NCI-H460 (cell line): ENCODE measurements at regions not wholly inside any gene's neighbourhood (a gene's known extent, or its start where the extent isn't known, plus 50 kb on each side); places are given as distances from the start of the nearest gene placed in this dataset.

Source experiments
- DNase-seq: peaks from one replicate; pipeline ENCODE4 v3.0.0-alpha.2; 2016; ENCODE audit warnings: low read depth; ENCODE audit errors: extremely low read depth

- no peak for DNase-seq
Measured at GRCh38 chr22:48740086-48740730, 1087.5 kb downstream of the BRD1 start.

DNA sequence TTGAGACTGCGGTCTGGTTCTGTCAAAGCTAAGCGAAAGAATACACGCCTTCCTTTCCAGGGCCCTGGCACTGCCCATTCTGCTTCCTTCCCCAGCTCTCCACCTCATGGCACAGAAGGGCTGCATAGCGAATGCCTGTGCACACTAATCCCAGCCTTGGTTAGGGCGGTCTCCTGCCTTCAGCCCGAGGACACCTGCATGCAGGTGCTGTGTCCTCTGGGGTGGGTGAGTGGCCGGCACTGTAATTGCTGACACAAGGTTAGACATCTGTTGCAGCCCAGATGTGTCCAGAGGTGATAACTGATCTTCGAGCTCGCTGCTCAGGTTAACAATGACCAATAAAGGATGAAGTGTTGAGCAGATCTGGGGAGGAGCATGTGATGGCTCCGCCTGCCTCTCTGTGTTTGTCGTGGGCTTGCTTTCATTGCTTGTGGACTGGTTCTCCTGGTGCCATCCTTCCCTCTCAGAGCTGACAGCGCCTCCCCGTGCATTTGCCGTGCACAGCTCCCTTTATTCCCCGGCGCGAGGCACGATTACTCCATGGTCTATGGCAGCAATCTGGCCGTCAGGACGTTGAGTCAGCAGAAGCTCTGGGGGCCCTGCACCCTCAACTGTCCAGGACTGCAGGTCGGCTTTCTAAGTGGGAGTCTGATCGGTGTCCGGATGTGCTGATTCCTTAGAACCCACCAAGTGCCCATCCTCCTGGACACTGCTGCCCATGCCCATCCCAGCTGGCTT is 1088.2 kb downstream of the BRD1 start:
- DNase-seq, result no peak

- DNase-seq, result no peak
Measured at GRCh38 chr22:48738204-48738980, 1089.3 kb downstream of the BRD1 start.

GRCh38 chr22:48737461-48738203 is 1090.0 kb downstream of the BRD1 start:
- no peak for DNase-seq

DNA sequence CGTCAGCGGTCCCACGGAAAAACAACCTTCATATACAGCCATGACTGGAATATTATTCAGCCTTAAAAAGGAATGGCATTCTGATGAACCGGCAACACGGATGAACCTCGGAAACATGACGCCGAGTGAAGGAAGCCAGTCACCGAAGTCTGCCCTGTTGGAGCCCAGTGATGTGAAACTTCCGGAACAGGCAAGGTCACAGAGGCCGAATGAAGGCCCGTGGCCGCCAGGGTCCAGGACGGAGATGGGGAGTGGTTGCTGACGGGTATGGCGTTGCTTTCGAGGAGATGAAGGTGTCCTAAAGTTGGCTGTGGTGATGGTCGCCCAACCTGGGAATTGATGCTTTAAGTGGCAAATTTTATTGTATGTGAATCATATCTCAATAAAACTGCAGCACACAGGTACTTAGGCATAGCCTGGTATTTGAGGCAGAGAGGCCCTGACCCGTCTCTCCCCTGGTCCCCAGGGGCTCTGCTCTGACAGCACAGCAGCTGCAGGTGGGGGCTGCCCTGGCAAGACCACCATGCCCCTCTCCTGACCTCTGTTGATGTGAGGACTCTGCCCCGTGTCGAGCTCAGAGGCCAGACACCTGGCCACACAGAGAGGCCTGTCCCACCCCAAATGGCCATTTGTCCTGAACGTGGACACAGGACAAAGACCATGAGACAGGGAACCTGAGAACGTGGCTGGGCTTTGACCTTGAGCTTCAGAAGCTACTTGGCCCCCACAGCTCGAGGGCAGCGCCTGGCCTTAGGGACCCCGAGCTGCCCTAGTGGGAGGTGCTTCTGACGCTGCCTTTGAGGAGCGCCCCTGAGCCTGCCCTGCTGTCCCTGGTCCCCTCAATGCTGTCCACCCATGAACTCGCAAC is 1090.8 kb downstream of the BRD1 start:
- DNase-seq, result no peak

- no peak for DNase-seq
Measured at GRCh38 chr22:48734961-48735360, 1092.7 kb downstream of the BRD1 start.

GRCh38 chr22:48734359-48734758 is 1093.3 kb downstream of the BRD1 start:
- DNase-seq, result no peak

- no peak for DNase-seq
Measured at GRCh38 chr22:48729499-48730171, 1098.0 kb downstream of the BRD1 start.

- no peak for DNase-seq
Measured at GRCh38 chr22:48727454-48728058, 1100.1 kb downstream of the BRD1 start.

- DNase-seq, result no peak
Measured at GRCh38 chr22:48724899-48725298, 1102.8 kb downstream of the BRD1 start.

DNA sequence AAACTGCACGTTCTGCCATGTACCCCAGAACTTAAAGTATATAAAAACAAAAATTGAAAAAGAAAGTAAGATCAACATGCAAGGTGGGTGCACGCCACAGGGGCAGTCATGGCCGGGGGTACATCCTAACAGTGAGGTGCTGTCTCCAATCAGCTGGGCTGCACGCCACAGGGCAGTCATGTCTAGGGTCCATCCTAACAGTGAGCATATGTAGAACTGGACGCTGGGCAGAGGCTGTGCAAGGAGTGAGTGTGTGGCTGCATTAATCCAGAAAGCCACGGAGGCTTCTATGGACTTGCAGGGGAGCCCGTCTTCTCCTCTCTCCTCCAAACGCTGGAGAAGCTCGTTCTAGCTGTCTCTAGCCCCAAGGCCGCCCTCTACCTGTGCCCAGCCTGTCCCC is 1105.0 kb downstream of the BRD1 start:
- no peak for DNase-seq

- no peak for DNase-seq
Measured at GRCh38 chr22:48721395-48721669, 1106.3 kb downstream of the BRD1 start.

- no peak for DNase-seq
Measured at GRCh38 chr22:48720662-48721394, 1106.8 kb downstream of the BRD1 start.

GRCh38 chr22:48719978-48720661 is 1107.6 kb downstream of the BRD1 start:
- DNase-seq, result no peak

DNA sequence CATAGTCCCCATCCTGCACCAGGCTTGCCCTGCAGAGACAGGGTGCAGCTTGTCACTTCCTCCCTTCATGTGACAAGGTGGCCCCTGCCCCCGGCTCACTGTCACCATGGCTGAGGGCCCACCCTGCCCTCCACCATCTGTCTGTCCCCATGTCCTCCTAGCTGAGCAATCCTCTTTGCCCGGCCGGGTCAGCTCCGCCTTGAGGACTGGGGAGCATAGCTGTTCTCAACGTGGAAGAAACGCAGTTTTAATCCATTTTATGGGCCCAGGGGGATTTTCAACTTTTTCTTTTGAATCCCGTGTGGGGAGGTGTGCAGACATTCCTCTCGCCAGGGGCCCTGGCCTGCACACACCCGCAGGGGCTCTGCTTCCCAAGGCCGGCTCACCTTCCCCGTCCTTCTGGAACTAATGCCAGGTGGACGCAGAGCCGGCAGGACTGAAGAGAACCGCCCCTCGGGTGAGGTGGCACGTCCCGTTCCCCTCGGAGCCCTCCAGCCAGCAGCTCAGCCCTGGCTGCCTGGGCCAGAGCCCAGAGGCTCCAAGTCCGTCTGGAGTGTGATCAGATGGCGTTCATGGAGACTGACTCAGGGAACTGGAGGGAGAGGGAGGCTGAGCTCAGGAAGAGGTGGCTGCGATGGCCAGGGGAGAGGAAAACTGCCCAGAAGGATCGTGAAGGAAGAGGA is 1108.7 kb downstream of the BRD1 start:
- no peak for DNase-seq

DNA sequence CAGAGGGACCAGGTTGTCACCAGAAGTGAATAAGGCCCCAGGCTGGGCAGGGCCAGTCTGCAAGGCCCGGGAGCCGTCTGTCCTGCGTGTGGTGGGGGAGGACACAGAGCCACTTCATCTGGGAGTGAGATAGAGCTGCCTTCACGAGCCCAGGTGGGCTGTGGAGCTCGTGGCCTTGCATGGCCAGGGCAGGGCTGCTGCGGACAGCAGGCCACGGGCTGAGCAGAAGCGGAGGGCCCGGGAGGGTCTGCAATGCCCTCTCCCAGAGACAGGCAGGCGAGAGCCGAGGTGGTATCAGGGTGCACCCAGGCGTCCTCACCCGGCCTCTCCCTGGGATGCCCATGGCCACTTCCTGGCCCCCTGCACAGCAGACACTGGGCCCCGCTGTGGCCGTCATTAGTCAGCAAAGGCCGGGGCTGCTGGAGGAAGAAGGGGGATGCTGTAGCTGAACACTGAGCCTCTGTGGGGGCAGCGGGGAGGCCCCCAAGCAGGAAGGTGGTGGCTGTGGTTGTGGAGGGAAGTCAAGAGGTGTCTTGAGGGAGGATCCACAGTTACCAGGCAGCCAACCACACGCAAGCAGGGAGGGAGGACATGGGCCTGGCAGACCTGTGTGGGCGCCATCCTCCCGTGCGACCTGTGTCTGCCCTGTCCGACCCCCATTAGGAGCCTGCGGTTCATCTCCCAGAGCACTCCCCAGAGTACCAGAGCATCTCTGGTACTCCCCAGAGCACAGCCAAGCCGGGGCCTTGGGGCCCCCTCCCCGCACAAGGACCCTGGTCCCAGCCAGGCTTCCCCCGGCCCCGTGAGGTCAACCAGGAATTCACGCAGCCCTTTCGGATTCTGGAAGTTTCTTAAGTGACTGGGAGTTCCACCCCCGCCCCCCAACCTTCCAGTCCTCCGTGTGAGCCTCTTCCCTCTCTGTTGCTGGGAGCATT is 1109.5 kb downstream of the BRD1 start:
- DNase-seq, result no peak
